Limb (tissue), 2 donors: ENCODE measurements at regions not wholly inside any gene's neighbourhood (a gene's known extent, or its start where the extent isn't known, plus 50 kb on each side); places are given as distances from the start of the nearest gene placed in this dataset.
"Not testable (repeated sequence)": the region's sequence is repeated elsewhere in the genome, so short reads cannot be mapped to it uniquely, and the experiment has no call there.

Experiments used
- DNase-seq, 2 donors: peaks; one replicate each; pipeline ENCODE4 v3.0.0-alpha.2; 2016; ENCODE audit errors: extremely low spot score in 2 of 2

DNA sequence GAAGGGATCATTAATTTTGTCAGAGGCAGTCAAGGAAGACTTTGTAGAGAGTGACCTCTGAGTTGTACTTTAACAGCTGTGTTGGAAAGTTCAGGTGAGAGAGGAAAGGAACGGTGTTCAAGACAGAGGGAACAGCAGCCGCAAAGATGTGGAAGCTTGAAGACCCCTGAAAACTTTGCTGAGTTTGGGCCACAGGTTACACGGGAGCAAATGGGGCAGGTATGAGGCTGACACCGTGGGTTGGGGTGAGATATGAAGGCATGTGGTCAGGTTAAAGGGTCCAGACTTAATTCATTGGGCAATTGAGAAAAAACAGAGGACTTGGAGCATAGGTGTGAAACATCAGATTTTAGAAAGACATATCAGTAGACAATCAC, 72.0 kb upstream of the SERP2 start:
- DNase-seq = no peak

DNA sequence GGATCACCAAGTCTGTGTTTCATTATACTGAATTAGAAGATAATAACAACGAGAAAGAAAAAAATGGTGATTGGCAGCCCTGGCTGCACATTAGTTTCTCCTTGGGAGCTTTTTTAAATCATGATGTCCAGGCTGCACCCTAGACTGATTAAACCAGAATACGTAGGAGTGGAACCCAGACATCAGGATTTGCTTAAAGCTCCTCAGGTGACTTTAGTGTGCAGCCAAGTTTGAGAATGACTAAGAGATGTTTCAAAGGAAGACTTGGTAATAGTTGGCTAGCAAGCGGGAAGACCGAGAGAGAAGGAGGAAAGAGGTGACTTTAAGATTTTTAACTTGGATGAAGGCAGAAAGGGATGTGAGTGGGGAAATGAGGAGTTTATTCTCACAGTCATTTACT, 71.4 kb upstream of the SERP2 start:
- no peak for DNase-seq

DNA sequence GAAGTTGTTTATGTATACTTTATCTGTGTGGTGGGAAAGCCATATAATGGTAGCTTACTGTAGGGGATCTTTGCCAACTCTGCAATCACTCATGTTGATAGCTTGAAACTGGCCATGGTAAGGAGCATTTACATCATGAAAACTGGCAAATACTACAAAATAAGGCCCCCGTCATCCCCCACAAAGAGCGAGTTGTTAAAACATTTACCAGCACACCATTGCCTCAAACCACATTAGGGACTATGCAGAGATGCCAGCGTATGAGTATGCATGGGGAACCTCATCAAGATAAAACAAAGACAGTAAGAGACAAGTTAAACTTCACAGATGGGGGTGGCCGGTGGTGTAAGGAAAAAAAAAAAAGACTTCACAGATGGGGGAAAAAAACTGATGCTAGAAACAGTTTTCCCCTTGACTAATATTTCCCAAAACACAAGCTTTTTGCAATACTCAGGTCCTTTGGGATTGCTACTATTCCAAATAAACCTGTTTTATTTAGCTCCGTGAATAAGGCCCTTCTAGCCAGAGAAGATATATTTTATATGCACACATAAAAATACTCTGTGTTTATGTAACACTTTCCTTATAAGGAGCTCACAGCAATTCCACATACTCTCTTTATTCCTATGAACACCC, 70.6 kb upstream of the SERP2 start:
- no peak for DNase-seq

DNA sequence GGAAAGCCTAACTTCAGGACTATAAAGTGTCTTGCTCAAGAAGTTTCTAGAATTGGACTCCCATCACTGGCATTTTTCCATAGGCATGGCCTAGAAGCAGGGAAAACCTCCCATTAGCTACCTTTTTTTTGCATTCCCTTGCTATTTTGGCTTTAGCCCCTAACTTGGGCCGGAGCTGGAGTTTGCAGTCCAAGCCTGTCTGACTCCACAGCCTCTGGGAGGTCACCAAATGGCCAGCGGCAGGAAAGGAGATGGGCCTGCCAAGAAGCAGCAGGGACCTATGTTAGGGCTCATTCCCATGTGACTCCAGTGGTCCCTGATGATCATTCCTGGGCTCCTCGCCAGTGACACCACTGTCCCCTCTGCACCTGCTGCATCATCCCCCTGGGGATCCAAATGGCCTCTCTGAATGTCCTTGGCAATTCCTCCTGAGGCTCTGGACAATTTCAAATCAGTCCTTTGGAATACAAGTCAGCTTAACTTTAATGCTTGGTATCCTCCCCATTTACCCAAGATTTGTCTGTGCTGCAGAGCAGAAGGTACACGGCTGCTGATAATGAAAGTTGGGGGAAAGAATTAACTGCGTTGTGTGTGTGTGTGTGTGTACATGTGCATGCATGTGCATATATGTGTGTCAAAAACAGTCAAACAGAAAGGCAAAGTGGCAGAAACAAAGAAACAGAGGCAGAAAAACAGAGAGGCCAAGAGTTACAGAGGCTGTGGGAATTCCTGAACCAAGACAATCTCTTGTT, 69.8 kb upstream of the SERP2 start:
- peak in 1 of 2 donors; percentile 51 for DNase-seq

DNA sequence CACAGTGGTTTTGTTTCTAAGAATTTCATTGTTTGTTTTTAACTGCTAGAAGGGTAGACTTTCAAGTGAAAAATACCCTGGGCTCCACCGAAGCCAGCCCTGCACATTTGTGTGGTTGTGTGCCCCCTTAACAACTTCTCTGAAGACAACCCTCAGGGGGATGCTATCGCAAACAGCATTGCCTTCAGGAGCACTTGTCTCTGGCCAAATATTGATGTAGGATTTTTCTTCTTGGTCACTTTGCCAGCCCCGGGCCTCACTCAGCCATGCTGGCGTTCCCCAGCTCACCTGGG, 69.2 kb upstream of the SERP2 start:
- DNase-seq = no peak

DNA sequence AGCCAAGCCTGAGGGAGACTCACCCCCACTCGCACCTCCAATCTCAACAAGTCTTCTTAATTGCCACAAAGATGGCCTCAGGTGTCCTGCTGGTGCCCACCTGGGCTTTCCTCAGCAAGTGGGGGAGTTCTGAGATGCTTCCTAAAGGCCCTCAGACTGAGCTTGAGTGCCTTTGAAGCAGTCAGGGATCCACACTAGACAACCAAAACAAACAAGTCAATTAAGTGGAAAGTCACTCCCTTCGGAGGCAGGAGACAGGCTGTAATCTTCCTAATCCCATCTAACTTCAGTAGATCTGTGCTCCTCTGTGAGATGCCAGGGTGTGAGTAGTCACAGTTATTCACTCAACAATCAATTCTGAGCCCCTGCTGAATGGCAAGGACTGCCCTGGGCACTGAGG, 68.3 kb upstream of the SERP2 start:
- DNase-seq = no peak

DNA sequence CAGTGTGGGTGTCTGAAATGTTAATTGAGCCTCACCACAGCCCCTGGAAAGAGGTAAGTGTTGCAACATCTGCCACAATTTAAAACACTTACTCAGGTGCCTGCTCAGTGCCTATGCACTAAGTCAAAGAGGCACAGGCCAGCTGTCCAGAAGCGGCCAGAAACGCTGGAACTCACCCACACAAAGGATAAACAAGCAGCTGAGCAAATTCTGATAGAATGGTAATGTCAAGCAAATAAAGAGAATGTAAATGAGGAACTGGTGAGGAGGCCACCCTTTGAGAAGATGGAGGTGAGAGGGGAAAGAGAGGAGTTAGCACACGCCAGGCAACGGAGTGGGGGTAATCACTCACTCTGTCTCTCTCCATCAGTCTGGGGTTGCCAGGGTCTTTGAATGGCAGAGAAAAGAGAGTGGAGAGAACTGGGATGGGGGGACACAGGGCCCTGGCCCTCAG, 67.7 kb upstream of the SERP2 start:
- DNase-seq = no peak

DNA sequence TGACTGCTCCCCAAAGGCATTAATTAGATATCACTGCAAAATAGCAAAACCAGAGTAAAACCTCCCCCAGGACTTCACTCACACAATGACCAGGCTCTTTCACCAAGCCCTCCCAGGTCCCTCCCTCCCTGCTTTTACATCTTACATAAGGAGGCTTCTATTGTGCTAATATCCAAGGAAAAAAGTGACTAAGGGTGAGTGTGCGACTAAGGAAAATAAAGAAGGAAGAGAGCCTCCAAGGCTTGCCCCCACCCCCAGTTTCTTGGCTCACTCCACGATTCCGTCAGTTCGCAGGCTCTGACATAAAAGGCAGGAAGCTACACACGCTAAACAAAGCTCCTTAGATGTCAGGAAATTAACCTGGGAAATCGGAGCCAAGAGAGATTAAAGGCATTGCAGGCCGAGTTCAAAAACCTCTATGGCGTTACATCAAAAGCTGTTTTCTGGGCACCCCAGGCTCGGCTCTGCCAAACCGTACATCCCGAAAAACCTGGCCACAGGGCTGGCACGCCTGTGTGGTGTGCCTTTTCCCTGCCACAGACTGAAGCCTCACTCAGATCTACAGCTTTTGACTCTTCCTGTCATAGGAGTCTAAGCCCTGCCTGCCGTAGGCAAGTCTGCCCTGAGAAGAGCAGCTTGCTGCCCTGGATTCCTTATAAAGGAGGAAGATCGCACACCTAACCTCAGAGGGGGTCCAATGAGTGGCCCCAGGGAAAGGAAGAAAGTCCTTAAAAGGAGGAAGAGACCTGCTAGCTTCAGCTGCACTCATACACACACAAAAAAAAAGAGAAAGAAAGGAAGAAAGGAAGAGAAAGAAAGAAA, 67.0 kb upstream of the SERP2 start:
- DNase-seq = peak; percentile 68 to 77

DNA sequence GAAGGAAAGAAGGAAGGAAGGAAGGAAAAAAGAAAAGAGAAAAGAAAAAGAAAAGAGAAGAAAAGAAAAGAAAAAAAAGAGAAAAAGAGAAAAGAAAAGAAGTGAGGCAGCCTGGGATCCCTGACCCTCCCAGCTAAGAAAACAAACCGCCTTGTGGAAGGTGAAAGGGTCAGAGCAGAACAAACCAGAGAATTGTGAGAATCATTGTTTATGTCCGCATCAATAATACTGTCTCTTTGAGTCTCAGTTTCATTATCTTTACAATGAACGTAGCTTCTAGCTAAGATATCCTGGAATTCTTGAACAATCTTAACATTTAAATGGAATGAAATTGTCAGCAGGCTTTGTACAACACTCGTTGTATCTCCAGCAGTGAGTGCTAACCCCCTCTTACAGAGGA, 66.4 kb upstream of the SERP2 start:
- DNase-seq = no peak

DNA sequence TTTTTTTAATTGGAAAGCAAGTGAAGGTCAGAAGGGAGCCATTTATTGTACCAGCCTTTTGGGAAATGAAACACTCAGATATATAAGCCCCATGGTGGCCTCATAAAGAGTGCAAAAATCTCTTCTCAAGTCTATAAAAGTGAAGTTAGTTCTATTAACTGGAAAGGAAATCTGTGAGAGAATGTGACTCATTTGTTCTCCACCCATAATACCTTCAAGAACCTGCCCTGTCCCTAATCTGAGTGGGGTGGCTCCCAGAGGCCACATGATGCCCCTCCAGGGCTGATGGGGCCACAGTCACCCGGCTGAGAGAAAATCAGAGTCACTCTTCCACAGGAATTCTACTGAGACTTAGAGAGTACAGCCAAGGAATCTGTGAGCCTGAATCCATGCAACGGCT, 65.8 kb upstream of the SERP2 start:
- no peak for DNase-seq

DNA sequence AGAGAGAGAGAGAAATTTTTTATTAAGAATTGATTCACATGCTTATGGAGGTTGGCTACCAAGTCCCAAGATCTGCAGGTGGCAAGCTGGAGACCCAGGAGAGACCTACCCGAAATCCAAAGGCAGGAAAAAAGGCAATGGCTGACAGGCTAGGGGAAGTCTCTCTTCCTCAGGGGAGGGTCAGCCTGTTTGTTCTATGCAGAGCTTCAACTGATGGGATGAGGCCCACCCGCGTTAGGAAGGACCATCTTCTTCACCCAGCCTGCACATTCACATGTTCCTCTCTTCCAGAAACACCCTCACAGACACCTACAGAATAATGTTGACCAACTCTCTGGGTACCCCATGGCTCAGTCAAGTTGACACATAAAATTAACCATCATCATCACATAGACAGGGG, 65.3 kb upstream of the SERP2 start:
- DNase-seq = no peak

DNA sequence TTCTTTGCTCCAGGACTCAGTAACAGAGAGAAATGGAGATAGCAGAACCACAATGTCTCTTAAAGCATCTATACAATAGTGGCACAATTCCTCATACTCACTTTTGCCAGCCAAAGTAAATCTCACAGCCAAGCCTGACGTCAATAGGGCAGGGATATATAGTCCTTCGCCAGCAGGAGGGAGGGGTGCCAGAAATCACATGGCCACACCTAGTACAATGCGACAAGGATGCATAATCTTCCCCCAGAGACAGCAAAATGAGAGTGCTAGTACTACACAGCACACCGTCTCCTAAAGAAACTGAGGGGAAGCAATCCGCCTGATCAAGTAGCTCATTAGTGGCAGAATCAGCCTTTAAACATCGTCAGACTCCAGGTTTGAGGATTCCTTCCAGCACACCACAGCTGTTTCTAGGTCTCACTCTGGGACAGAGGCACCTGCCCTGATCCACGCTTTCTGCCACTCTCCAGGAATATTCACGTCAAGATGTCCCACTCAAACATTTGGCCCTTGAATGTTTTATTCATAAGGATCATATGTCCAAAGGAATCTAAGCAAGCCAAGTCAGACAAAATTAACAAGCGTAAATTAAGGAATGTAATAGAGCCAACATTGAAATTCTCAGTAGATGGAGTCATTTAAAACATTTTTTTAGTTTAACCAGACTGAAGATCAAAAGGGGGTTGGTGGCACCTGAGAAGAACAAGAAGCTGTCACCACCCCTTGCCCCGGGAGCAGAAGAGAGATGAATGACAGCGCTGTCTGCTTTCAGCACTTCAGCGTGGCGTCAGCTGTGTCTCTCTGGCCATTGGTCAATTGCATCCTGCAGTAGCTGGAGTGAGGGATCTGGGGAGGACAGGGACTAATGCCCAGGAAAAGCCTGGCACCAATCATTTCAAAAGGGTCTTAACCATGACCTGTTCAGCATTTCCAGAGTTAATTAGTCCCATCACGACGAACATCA, 63.5 kb upstream of the SERP2 start:
- DNase-seq = peak in 1 of 2 donors; percentile 48

DNA sequence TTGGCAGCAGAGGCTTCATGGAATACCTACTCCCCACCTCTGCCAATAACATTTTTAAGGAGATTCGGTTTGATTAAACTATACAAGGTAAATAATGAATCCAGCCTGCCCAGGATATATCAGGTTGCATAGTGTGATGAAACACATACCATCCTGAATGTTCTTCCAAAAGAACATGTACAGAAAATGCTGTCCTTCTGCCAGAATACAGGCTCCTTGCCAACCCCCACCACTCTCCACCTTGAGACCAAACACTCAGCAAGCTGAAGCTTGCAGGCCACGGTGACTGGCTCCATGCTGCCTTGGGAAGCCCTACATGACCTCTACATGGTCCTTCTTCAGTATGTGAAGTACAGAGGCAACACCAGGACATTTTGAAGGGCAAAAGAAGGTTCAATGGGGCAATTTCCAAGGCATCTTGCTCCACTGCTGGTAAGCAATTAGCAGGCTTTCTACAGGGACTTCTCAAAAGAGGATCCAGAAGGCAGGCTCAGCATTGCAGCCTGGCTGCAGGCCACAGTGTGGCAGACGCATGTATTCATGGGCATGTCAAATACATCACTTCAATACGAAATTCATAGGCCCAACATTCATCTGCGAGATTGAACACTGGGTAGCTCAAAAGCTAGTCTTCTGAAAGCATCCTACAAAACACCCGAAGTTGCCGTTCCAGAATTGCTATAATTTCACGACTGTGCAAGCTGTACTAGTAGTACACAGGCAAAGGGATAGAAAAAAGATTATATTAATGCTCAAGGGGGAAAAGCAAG, 62.4 kb upstream of the SERP2 start:
- no peak for DNase-seq

DNA sequence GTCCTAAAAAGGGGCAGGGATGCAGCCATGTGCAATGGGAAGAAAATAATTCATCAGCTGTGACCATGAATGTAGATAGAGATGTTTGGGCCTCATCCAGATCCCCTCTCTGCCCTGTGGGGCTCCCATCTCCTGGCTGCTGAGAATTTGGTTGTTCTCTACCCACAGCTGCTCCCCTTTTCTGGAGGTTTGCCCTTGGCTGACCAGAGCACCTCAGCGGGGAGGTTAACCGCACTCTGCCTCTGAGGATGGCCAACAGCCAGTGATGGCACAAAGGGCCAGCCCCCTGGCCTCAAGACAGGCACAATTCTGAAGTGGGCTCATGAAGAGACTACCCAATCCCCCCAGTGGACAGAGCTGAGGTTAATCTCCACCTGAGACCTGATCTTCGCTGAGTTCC, 61.5 kb upstream of the SERP2 start:
- no peak for DNase-seq

DNA sequence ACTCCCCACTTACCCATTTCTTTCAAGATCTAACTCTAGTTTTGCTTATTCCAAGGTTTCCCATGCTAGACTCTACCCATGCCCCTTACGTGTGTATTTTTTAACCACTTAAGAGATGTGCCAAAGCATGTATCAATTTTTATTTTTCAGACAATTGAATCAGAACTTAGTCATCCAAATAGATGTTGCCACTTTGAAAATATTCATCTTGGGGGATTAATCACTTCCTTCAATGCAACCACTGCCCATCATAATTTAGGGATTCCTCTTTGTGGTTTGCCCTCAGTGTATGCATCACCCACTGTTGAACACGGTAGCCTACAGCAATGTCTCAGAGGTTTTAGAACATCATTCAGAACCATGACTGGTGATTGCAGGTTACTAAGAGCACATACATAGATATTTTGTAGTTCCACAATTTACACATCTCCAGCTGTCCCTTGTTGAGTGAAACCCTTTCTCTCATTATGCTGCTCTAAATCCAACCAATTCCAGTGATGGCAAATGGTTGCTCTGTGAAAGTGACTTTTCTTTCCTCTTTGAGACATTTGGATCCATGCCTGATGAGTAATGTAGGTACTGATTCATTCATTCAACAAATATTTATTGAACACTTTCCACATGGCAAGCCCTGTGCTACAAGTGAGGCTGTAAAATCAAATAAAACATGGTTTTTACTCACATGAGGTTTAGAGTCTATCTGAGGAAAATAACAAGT, 60.6 kb upstream of the SERP2 start:
- DNase-seq = no peak

DNA sequence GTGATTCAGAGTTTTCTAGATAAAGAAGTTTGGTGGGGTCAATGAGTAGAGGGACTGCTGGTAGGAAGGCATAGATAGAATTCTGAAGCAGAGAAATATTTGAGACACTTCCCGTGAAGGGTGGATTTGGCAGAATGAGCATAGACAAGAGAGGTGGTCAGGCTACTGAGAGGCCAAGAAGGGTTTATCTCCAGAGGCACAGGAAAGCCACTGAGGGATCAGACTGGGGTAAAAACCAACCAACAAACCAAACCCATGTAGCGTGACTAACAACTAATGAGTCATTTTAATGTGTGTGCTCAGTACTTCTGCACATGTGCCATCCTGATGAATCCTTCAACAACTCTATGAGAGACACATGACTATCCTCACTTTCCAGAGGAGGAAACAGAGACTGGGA, 60.0 kb upstream of the SERP2 start:
- DNase-seq = no peak

DNA sequence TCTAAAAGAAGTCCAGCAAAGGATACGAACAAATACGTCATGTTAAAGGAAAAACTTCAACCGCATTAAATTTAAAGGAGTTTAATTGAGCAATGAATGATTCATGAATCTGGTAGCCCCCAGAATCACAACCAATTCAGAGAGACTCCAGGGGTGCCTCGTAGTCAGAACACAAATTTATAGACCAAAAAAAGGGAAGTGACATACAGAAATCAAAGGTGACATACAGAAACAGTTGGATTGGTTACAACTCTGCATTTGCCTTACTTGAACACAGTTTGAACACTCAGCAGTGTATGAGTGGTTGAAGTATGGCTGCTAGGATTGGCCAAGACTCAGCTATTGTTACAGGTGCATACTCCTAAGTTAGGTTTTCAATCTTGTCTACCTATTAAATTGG, 59.5 kb upstream of the SERP2 start:
- DNase-seq = not testable (repeated sequence)

DNA sequence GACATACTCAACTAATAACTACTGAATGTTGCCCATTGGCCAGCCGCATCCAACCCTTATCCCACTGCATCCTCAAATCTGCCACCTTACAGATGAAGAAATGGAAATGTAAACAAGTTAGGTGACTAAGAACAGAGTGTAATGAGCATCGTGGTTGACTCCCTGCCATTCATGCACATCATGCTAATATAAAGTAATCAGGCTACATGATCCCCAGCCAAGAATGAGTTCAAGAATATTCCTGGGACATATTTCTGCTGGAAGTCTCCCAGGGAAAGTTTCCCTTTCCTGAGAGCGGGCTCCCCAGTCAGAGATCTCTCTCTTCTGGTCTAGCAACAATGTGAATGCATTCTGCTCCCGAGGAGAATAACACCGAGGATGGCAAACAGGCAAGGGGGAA, 55.9 kb upstream of the SERP2 start:
- DNase-seq = no peak

DNA sequence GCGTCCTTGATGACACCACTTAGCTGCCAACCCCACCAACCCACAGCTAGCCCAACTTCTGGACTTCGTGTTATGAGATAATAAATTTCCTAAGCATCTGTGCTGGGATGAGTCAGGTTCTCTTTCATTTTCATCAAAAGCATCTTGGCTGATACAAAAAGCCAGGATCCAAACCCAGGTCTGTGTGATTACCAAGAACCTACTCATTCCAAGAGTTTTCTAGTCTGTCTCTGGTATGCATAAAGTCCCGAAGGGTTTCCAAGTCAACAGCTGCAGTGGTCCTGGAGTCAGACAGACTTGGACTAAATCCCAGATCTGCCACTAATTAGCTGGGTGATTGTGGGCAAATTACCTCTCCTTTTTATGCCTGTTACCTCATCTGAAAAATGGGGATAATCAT, 55.5 kb upstream of the SERP2 start:
- no peak for DNase-seq

DNA sequence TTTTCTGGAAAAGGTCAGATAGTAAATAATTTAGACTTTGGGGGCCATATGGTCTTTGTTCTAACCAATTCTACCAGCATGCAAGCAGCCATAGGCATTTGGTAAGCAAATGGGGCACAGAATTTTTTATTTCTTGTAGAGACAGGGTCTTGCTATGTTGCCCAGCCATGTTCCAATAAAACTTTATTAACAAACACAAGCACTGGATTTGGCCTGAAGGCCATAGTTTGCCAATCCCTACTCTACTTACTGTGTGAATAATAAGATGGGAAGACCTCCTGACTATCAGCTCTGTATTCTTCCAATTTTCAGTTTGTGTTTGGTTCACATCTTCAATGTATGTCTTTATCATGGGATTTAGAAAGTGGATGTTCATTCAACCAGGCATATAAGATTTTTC, 53.0 kb upstream of the SERP2 start:
- DNase-seq = no peak
